Transverse colon (tissue), 4 donors: ENCODE measurements at regions not wholly inside any gene's neighbourhood (a gene's known extent, or its start where the extent isn't known, plus 50 kb on each side); places are given as distances from the start of the nearest gene placed in this dataset.

ENCODE experiments used
- DNase-seq: peaks from one replicate; pipeline ENCODE4 v3.0.0-alpha.2; 2019
- H3K27ac ChIP-seq, 4 donors: fragments of 200-600 bp; sonication (generic); 2 replicates each; pipeline ENCODE4 v1.5.1; 2016 to 2018; ENCODE audit warnings: inconsistent platforms in 4 of 4
- H3K27me3 ChIP-seq: fragments of 200-600 bp; sonication (generic); 2 replicates; pipeline ENCODE4 v1.5.1; 2017; ENCODE audit warnings: inconsistent platforms
- H3K36me3 ChIP-seq, 4 donors: fragments of 200-600 bp; sonication (generic); 2 replicates each; pipeline ENCODE4 v1.5.1; 2017 to 2019; ENCODE audit warnings: inconsistent platforms in 4 of 4
- H3K4me1 ChIP-seq, 4 donors: fragments of 200-600 bp; sonication (generic); 2 replicates each; pipeline ENCODE4 v1.5.1; 2017 to 2020; ENCODE audit warnings: inconsistent platforms in 4 of 4
- H3K4me3 ChIP-seq, 4 donors: fragments of 200-600 bp; sonication (generic); 1 replicate in 1 of 4; 2 replicates in 3 of 4; pipeline versions ENCODE4 v1.5.1 to v1.6.1; 2017 to 2019; ENCODE audit warnings: inconsistent platforms in 4 of 4
- H3K9me3 ChIP-seq, 2 donors: fragments of 200-600 bp; sonication (generic); 2 replicates each; pipeline ENCODE4 v1.5.1; 2017 to 2019; ENCODE audit warnings: inconsistent platforms in 2 of 2
- EP300 ChIP-seq: sonication (generic); formaldehyde crosslinking; IDR thresholded peaks from one replicate; pipeline ENCODE4 v1.6.1; 2017; ENCODE audit warnings: antibody characterized with exemption, low read depth
- POLR2A ChIP-seq: fragments of 450-650 bp; IDR thresholded peaks from one replicate; pipeline ENCODE4 v1.6.1; 2016; ENCODE audit warnings: antibody characterized with exemption, mild to moderate bottlenecking, moderate library complexity
- POLR2AphosphoS5 ChIP-seq, 3 donors: sonication (generic); formaldehyde crosslinking; IDR thresholded peaks; one replicate each; pipeline ENCODE4 v1.6.1; 2016; ENCODE audit warnings: antibody characterized with exemption in 3 of 3
- WGBS, 2 donors: methylation state at CpG; one replicate each; pipeline ENCODE4 v1.1.5; 2018; ENCODE audit warnings: low coverage in 1 of 2; 5-methylcytosine and 5-hydroxymethylcytosine counted together
- in situ Hi-C, 4 donors: fragments of 200-750 bp; cut with MboI; loops; one replicate each; pipeline versions ENCODE4 v1.15.0 to v1.15.1; 2017; ENCODE audit warnings: low sequenced_read_pairs in 3 of 4, low pct_ligation_motif_present in 1 of 4, low pct_unique_long_range_greater_than_20kb in 1 of 4
- intact Hi-C: fragments of 100-400 bp; cut with DNase I; formaldehyde crosslinking; loops from one replicate; pipeline ENCODE4 v1.15.1; 2023; ENCODE audit warnings: low total_unique reads
- TF ChIP-seq, protein P1 (sequence below), 5 experiments: fragments of 200-600 bp in 3 of 5; fragments of 450-650 bp in 2 of 5; sonication (generic) in 3 of 5; IDR thresholded peaks; 1 replicate in 2 of 5; 2 replicates in 3 of 5; pipeline ENCODE4 v1.5.1; 2016 to 2017; ENCODE audit warnings: antibody characterized with exemption in 5 of 5, inconsistent platforms in 3 of 5, mild to moderate bottlenecking in 2 of 5, moderate library complexity in 1 of 5

DNA sequence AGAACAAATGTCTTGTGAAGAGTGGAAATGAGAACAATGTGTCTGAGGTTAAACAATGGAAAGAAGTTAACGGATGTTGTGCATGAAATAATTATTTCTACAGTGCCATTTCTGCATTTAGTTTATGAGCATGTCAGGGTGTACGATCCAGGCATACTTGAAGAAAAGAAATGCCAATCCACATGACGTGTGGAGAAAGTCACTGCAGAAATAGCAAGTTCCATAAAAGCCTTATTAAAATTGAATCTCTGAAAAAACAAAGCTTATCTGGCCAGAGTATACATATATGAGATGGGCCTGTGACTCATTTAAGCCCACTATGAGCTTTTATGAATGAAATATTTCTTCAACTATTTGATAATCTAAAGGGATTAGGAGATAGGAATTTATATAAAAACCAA, 426.1 kb downstream of the EFNB2 start:
- Histone ChIP-seq H3K36me3 (no peaks in the 10 kb centered on the region), H3K4me1 (peaks cover 0 to 6% (median 3%) of the 10 kb centered on the region in 4 donors), H3K27ac (no peak overlapping the region), H3K4me3 (no peak overlapping the region), H3K27me3 (no peaks in the 10 kb centered on the region), H3K9me3 (no peaks in the 10 kb centered on the region)
- in situ Hi-C loops, result no loop called here
- no peak for TF ChIP-seq POLR2AphosphoS5 (IDR thresholded peaks at IDR 0.05)
- TF ChIP-seq, protein P1, sequence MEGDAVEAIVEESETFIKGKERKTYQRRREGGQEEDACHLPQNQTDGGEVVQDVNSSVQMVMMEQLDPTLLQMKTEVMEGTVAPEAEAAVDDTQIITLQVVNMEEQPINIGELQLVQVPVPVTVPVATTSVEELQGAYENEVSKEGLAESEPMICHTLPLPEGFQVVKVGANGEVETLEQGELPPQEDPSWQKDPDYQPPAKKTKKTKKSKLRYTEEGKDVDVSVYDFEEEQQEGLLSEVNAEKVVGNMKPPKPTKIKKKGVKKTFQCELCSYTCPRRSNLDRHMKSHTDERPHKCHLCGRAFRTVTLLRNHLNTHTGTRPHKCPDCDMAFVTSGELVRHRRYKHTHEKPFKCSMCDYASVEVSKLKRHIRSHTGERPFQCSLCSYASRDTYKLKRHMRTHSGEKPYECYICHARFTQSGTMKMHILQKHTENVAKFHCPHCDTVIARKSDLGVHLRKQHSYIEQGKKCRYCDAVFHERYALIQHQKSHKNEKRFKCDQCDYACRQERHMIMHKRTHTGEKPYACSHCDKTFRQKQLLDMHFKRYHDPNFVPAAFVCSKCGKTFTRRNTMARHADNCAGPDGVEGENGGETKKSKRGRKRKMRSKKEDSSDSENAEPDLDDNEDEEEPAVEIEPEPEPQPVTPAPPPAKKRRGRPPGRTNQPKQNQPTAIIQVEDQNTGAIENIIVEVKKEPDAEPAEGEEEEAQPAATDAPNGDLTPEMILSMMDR (IDR thresholded peaks at IDR 0.05), result no peak
- no peak for TF ChIP-seq POLR2A
- no peak for TF ChIP-seq EP300
- WGBS, 2 donors, result 71 to 78% methylated on average over 3 of the region's 3 CpGs
- intact Hi-C loops, result no loop called here
- DNase-seq, result no peak

- TF ChIP-seq POLR2AphosphoS5 (IDR thresholded peaks at IDR 0.05) (no peak), EP300 (no peak), POLR2A (no peak)
- TF ChIP-seq, protein P1 (IDR thresholded peaks at IDR 0.05), result no peak
- intact Hi-C loops, result no loop called here
- 75 to 80% methylated on average over 4 to 9 of the region's 9 CpGs for WGBS, 2 donors
- Histone ChIP-seq H3K27me3 (no peaks in the 10 kb centered on the region), H3K27ac (no peak overlapping the region), H3K36me3 (no peaks in the 10 kb centered on the region), H3K9me3 (no peaks in the 10 kb centered on the region), H3K4me1 (peaks cover 0 to 10% (median 3%) of the 10 kb centered on the region in 4 donors), H3K4me3 (no peak overlapping the region)
- no peak for DNase-seq
- in situ Hi-C loops, result no loop called here
These were observed 427.1 kb downstream of the EFNB2 start for GRCh38 chr13:106108346-106108745.

DNA sequence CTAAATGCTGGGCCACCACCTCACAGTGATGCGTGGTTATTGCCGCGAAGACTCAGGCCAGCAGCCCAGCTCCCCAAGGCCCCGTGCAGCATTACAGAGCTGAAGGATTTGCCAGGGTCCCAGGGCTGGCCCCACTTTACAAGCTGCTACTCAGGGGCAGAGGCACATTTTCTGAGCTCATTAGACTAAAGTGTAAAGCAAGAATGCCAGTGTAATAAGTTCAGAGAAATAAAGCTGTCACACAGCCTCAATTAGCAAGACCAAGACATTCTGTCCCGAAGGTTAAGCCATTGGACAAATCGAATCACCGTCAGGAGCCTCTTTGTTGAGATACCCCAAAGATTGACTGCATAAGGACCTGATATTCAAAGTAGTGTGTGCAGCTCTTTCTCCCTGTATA, 428.4 kb downstream of the EFNB2 start:
- H3K4me1 ChIP-seq, result peaks cover 0 to 10% (median 3%) of the 10 kb centered on the region in 4 donors
- intact Hi-C loops, result no loop called here
- no peaks in the 10 kb centered on the region for H3K36me3 ChIP-seq

DNA sequence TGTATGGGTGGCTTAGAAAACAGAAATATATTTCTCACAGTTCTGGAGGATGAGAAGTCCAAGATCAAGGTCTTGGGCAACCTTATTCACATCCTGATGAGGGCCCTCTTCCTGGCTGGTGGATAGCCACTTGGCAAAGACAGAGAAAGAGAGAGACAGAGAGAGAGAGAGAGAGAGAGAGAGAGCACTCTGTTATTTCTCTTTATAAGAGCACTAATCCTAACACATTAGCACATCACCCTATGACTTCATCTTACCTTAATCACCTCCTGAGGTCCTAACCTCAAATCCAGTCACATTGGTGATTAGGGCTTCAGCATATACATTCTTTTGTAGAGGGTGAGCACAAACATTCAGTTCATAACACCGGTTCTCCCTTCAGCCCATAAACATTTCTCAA, 430.3 kb downstream of the EFNB2 start:
- in situ Hi-C loops (no loop called here), intact Hi-C loops (no loop called here)
- Histone ChIP-seq H3K27me3 (no peaks in the 10 kb centered on the region), H3K4me1 (peaks cover 0 to 22% (median 7%) of the 10 kb centered on the region in 4 donors), H3K27ac (no peak overlapping the region), H3K36me3 (no peaks in the 10 kb centered on the region), H3K9me3 (no peaks in the 10 kb centered on the region), H3K4me3 (no peak overlapping the region)
- TF ChIP-seq EP300 (no peak), POLR2A (no peak), POLR2AphosphoS5 (IDR thresholded peaks at IDR 0.05) (no peak)
- TF ChIP-seq, protein P1 (IDR thresholded peaks at IDR 0.05), result no peak
- WGBS, 2 donors, result 78 to 88% methylated on average over 1 of the region's 1 CpG
- DNase-seq, result no peak

More for the DNA sequence above, 428.4 kb downstream of the EFNB2 start:
- 68 to 87% methylated on average over 4 to 7 of the region's 7 CpGs for WGBS, 2 donors
- Histone ChIP-seq H3K4me3 (no peak overlapping the region), H3K9me3 (no peaks in the 10 kb centered on the region), H3K27me3 (no peaks in the 10 kb centered on the region), H3K27ac (no peak overlapping the region)
- no peak for DNase-seq
- TF ChIP-seq POLR2AphosphoS5 (IDR thresholded peaks at IDR 0.05) (no peak), EP300 (no peak), POLR2A (no peak)
- TF ChIP-seq, protein P1 (IDR thresholded peaks at IDR 0.05), result no peak
- in situ Hi-C loops, result no loop called here
